NOMO-1 (cell line): ENCODE measurements at regions not wholly inside any gene's neighbourhood (a gene's known extent, or its start where the extent isn't known, plus 50 kb on each side); places are given as distances from the start of the nearest gene placed in this dataset.
A peak's percentile ranks its signal among the peaks of the same experiment; 100 is the strongest.

Source experiments
- DNase-seq, 2 experiments: peaks; one replicate each; lab custom pipeline; 2025; ENCODE audit not compliant: unreplicated experiment in 2 of 2; lab: John Stamatoyannopoulos, UW

DNA sequence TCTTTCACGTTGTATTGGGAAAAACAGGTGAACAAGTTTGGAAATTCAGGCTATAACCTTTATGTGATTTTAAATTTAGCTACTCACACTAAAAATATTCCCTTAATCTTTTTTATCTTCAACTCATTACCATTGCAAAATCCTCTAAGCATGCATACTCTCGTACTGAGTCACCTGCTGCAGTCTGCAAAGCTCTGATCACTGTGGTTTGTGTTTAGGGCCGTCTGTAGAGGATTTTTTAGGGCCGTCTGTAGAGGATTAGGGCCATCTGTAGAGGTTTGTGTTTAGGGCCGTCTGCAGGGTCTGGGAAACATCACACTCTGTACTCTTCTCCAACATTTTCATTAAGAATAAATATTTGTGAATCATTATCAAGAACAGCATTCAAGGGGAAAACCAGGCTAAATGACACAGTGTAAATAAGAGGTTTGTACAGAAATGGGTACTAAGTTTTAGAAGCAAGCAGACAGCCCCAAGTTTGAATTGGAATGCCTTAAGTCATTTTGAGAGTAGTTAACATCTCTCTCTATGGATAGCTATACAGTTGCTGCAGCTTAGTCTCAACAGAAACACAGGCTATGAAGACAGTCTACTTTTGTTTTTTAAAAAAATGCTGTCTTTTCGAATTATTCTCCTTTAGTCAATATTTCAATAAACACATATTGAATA is 155.0 kb upstream of the TSLP start:
- DNase-seq = peak; percentile 29 to 72

DNA sequence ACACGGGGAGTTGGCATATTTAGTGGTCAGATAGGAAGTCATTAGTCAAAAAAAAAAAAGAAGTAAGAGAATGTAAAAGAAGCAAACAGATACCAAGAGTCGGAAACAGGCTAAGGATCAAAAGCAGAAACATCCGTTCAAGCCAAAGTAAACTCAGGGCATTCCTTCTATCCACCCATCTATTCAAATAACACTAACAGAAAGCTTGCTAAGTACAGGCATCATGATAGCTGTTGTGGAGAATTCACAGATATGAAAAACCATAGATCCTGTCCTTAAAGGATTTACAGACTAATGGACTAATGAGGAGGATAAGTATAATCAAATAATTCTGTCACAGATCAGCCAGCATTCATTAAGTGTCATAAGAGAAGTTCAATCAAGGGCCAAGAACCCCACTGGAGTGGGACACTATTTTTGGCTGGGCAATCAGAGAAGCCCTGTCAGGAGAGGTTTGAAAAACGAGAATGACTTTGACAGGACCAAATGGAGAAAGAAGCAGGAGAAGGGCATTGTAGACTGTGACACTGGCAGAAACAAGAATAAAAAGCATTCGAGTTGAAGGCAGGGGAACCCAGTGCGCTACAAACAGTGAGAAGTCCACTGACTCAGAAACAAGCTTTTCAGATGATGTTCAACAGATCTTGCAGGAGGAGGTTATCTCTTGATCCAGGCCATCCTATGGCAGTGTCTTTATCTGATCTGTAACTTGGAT is 154.2 kb upstream of the TSLP start:
- no peak for DNase-seq

DNA sequence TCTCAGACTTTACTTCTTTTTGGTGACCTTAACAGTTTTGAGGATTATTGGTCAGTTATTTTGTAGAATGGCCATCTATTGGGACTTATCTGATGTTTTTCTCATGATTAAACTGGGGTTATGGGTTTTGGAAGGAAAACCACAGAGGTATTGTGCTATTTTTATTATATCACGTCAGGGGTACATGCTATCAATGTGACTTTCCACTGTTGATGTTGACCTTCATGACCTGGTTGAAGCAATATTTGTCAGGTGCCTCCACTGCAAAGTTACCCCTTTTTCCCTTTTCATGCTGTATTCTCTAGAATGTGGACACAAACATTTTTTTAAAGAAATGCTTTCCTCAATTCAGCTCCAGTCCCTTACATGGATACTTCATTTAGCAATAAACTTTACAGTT is 152.8 kb upstream of the TSLP start:
- DNase-seq = no peak

DNA sequence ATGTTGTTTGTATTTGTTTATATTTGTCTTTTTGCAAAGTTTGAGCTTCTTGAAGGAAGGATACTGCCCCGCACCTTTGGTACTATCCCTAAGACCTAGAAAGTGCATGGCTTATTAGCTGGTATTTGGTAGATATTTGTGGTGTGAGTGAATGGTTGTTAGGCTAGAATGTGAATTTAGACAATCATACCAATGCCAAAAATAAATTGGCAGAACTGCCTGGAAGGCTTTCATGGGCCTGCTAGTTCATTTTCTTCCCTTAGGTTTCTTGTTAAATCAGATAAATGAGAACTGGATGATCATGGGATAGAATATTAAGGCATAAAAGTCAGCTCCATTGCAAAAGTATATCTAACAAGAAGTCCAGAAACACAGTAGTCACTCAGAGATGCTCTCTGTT is 147.5 kb upstream of the TSLP start:
- no peak for DNase-seq

DNA sequence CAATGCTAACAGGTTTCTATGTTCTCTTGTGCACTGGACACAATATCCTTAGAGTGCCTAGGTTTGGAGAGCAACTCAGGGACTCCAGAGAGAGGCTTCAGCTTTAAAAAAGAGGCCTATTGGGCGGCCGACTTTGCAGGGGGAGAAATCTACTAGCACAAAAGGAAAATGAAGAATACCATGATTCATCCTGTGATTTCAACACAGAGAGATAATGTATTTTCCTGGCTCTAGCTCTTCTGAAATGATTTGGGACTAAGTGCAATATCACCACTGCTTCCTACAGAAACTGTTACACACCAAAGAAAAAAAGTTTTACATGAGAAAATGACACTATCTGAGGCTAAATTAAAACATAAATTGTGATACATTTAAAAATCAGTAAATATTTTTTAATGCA is 146.1 kb upstream of the TSLP start:
- DNase-seq = no peak

DNA sequence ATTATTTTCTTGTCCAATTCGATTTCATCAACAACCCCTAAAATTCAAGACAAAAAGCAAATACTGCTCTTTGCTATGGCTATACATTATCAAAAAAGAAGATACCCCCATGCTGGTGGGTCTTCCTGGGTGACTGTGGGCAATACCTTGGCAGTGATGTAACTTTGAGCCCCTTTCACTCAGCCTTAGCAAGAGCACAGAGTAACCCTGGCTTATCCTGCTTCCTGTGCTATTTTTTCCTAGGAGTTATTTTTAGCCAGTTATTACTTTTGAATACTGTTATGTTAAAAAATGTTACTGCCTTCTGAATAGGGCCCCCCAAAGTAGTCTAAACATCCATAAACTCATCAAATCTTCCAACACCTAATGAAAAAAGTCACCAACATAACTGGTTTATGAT is 145.6 kb upstream of the TSLP start:
- DNase-seq = no peak

DNA sequence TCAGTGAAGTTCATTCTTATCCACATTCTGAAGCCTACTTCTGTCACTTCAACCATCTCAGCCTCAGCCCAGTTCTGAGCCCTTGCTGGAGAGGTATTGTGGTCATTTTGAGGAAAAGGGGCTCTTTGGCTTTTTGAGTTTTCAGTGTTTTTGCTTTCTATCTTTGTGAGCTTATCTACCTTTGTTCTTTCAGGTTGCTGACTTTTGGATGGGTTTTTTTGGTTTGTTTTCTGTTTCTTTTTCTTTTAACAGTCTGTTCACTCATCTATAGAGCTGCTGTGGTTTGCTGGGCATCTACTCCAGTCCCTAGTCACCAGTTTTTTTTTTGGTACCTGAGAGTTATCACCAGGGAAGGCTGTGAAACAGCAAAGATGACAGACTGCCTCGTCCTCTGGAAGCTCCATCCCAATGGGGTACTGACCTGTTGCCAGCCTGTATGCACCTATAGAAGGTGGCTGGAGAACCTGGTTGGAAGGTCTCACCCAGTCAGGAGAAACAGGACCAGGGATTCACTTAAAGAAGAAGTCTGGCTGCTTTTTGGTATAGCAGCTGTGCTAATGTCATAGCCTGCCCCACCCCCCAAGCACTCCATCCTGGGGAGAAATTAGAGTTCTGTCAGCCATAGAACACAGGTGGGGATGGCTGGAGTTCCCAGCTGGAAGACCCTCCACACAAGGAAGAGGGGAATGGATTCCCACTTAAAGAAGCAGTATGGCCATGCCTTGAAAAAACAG is 138.6 kb upstream of the TSLP start:
- DNase-seq = no peak

DNA sequence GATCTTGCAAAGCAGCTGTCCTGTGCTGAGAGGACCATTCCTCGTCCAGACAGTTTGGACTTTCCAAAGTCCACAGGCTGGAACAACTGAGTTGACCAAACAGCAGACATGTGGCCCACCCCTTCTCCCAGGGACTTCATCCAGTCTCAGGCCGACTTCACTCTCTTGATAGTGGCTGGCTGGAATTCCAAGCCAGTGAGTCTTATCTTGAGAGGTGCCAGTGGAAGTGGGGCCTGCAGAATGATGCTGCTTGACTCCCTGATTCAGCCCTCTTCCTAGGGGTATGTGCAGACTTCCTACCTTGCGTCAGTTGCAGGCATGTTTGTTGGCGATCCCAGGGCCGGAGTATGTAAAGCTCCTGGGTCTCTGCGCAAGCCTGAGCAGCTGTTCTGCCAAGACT is 131.4 kb upstream of the TSLP start:
- DNase-seq = no peak

DNA sequence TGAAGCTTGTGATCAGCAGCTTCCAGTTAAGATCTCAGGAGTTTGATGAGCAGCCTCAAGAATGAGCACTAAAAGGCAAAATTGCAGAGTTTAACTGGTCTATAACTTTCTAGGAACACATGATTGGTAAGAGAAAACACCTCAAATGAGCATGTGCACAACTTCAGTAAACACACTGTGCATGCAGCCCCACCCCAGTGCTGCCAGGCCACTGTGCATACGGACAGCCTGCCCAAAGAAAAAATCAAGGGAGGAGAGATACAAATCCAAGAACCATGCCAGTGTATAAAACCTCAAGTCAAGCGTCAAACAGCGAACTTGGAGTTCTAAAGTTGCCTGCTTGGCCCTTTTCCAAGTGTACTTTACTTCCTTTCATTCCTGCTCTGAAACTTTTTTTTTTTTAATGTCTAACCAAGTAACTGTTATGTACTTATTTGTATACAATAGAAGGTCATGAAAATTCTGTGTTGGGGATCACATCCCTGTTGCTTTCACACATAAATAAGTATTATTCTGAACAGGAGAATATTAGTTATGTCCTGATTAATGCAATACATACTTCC is 125.6 kb upstream of the TSLP start:
- DNase-seq = no peak

DNA sequence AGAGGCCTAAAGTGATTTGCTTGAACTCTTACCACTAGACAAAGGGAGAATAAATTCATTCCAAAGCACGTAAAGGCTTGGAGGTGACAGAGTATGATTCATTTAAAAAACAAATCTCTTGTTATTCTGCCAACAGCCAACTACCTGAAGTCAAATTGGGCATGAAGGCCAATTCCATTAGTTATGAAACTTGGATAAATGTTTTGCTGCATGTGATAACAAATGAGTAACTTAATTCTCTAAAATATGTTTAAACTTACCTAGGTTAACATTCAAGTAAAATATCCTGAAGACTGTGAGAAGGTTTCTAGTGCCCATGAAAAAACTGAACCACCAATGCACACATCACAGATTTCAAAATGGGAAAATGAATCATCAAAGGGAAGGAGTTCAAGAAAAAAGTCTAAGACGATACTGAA is 120.1 kb upstream of the TSLP start:
- no peak for DNase-seq

DNA sequence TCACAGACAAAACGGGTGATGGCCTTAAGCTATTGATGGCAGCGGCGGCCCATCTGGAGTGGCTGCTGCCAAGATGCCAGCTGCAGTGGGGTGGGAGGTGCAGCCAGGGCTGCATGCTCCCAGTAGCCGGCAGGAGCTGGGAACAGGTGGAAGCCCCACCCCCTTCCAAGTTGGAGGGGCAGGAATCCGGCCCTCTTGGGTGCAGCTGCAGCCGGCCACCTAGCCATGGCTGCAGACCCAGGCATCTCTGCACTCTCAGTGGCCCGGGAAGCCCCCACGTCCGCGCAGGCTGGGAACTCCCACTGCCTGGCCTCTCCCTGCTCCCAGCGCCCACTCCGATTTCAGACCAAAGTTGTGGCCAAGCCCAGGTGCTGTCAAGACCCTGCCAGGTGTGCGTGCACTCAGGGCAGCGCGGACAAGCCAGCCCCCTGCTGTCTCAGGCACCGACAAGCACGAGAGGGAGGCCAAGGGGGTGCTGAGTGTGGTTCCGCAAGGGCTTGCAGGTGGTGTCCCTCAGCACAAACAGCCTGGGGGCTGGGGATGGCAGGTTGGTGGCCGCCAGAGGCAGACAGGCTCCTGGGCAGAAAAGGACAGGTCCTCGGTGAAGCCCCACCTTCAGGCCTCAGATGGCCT is 115.1 kb upstream of the TSLP start:
- no peak for DNase-seq

DNA sequence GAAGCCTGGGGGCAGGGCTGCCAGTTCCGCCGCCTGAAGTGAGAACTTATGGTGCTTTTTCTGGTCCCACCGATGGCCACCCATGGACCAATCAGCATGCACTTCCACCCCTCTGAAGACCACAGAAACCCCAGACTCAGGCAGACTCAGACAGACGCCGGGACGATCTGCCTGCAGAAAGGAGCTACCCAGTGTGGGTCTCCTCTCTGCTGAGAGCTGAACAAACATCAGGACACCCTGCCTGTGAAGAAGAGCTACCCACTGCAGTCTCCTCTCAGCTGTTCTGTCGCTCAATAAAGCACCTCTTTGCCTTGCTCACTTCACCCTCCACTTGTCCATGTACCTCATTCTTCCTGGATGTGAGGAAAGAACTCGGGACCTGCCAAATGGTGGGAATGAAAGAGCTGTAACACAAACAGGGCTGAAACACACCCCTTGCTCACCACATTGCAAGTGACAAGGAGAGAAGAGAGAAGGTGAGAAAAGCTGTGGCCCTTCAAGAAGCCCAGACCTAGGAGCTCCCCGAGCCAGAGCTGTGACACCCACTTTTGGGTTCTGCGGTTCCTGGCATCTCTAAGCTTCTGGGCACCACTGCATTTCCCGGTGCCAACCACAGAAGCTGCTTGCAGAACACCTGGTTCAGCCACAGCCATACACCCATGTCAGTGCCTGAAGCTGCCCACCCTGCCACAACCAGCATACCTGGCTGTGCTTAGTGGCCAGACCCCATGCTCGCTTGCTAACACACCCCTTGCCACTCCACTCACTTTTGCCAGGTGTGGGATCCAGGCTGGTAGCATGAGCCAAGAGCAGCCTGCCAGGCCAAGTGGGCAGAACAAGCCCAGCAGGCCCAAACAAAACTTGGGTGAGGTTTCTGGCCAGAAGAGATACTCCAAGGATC is 114.3 kb upstream of the TSLP start:
- DNase-seq = no peak

DNA sequence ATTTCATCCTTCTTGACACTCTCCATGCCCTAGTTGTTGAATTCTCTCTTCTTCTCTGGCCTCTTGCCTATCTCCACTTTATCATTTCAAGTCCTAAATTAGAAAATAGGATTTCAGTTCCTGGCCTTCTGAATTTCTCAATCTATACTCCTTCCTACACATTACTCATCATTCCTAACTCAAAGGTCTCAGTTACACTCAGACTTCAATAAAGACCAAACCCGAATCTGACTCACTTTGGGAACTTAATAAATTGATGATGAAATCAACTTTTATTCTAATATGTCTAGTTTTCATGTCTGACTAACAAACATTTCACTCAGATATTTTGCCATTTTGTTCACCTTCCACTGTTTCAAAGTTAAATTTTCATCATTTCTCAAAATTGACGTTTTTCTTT is 113.6 kb upstream of the TSLP start:
- no peak for DNase-seq

DNA sequence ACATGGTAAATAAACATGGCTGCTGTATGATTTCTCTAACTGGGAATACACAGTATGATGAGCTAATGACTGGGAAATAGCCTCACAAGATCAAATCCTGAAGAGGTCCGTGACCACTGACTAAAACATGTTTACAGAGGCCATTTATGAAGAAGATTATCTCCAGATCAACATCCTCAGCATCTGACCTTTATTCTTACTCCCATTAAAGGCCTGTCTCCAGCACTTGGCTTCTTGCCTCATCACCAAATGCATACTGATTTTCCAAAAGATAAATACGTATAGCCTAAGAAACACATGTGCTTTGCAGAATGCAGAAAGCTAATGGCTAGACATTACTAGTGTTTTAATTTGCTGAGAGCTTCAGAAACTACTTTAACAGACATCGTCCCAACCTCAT is 108.0 kb upstream of the TSLP start:
- no peak for DNase-seq

DNA sequence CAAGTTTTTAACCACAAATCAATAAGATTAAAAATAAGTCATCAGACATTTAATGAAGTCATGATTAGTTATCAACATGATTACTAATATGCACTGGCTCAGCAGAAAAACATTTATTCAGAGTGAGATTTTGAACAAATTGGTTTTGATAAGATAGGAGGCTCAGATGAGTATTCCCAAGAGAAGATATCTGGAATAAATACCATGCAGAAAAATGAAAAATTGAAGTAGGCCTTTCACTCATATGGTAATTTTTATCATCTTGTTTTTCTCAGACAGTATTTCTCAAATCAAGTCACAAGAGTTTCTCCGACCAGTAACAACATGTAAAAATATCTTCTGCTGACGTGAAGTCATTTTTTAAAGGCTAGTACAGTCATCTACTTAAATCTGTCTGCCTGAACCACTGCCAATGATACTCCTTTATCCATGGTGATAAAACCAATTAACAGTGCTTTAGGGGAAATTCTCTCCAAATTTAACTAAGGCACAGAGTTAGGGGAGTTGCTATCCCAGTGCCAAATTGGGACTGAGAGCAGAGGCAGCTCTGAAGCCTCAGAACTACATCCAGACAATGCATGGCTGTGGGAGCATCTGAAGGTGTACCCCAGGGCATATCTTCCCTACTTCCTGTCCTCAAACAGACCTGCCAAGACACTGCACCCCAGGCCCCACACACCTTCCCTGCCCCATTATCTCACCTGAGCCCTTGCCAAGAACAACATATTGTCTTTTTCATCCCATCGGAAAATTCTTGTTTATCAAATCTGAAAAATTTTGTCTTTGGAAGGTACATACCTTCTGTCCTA is 105.5 kb upstream of the TSLP start:
- DNase-seq = no peak

DNA sequence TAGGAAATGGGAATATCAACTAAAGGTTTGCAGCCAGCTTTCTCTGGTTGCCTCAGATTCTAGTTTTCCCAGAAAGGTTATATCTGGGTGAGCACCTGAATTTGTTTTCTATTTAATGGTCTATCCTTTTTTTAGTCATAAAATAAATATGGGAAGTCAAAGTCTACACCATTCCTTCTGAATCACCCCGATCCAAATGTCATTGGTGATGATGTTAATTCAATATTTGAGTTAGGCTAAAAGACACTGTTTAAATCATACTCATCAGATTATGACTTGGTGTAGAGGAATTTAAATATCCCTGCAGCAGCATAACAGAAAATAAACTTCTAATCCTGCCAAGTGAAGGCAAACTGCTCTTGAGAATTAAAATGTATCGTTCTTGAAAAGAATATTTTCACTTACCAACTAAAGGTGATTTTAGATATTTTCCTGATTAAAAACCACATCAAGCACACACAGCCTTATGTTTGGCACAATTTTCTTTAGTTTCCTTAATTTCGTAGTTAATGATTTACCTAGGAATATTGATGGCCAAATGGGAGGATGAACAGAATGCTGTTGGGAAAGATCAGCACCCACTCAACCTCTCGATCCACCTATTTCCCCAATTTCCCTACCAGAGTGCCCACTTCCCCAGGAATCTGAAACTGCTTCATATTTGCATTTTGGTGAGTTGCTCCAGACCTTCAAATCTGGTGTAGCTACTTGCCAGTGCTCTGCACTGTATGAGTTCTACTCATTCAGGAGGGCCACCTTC is 103.1 kb upstream of the TSLP start:
- no peak for DNase-seq

DNA sequence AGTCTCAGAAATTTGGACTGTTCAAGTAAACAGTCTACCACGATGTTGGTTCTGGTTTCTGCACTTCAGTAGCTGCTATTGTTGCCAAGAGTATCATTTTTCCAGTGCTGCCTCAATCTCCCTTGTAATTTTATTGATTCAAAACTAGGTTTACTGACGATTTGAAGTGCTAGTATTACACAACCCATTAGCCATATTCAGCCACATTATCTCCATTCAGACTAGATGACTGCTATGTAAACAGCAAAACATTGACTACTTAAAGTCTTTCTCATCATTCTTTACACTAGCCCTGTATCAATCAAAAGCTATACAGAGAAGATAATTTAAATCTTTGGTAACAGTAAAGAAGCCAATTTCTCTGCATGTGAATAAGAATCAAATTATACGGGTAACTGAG is 102.0 kb upstream of the TSLP start:
- no peak for DNase-seq

DNA sequence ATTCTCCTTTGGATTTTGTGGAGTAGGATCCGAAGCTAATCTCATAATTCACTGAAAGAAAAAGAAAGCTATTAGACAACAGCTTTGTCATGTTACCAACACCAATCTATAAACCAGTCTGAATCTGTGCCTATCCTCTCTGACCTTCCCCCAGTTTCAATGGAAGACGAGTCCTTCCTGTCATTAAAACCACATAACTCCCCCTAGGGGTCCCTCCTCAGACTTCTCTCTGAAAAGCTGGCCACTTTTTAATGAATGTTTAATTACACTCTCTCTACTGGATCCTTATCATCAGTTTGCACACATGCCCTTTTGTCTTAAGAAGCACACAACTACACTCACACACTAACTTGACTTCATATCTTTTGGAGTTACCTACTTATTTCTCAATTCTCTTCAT is 98.0 kb upstream of the TSLP start:
- no peak for DNase-seq

DNA sequence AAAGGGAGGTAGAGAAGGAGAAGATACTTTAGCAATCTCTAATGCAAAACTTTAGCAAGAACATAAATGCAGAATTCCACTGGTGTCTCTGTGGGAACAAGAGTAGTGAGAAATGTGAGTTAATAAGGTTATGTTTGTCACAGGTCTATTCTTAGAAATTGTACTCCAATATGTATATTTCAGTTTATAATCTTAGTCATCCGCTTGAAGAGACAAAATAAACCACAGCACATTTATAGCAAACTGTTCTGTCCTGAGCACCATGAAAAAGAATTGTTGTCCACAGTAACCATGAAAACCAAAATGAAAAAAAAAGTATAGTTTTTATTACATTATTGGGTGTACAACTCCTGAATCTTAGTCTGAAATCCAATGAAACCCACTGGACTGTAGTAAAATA is 93.6 kb upstream of the TSLP start:
- DNase-seq = no peak
